GM21737 (cell line): ENCODE measurements at regions not wholly inside any gene's neighbourhood (a gene's known extent, or its start where the extent isn't known, plus 50 kb on each side); places are given as distances from the start of the nearest gene placed in this dataset.
"Not testable (repeated sequence)": the region's sequence is repeated elsewhere in the genome, so short reads cannot be mapped to it uniquely, and the experiment has no call there.

Source experiments
- ATAC-seq: cut with Tn5 transposase; IDR thresholded peaks from one replicate; pipeline ENCODE4 v1.9.1; 2021; ENCODE audit warnings: mild to moderate bottlenecking, moderate library complexity; ENCODE audit not compliant: unreplicated experiment

DNA sequence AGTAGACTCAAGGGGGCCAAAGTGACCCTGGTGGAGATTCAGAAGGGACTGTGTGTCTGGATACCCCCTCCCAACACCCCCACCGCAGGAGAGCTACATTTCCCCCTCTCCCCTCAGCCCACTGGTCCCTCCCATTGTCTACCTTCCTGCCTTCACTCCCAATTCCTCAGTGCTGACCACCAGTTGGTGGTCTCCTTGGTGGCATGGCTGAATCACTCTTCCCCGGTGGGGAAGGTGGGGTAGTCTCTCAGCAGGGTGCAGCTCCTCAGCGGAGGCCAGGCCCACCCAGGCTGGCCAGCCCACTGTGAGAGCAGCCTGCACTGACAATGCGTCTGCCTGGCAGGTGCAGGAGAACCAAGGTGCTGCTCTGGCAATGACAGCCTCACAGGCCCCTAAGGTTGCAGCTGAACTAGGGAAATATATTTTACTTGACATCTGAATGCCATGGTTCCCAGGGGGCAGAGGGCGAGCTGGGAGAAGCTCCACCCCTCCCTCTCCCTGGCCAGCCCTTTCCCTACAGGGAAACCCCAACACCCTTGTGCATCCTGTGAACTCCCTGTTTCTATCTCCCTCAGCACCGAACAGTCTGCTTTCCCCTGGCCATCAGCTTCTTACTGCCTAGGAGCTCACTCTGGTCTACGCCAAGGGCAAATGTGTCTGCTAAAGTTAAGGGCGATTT lies 62.6 kb upstream of the PAX8 start:
- no peak for ATAC-seq

DNA sequence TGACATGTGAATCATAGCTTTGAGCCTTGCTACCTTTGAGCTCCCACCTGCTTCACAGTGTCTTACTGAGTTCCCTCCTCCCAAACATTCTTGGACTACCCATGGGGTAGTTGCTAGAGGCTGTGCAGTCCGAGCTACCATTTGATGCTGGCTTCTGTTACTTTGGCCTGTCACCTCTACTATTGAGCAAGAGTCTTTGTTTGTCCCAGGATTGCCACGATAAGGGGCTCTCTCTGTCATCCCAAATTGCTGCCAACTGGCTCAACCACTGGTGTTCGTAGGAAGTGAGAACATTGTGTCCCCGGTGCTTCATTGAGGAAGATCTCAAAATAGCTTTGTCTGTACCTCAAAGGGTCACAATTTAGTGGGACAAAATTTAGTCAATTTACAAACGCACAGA lies 59.1 kb upstream of the PAX8 start:
- ATAC-seq, result no peak

- not testable (repeated sequence) for ATAC-seq
These were observed 57.3 kb upstream of the PAX8 start for GRCh38 chr2:113336040-113336439.

- ATAC-seq, result no peak
These were observed 55.4 kb upstream of the PAX8 start for GRCh38 chr2:113334147-113334546.

DNA sequence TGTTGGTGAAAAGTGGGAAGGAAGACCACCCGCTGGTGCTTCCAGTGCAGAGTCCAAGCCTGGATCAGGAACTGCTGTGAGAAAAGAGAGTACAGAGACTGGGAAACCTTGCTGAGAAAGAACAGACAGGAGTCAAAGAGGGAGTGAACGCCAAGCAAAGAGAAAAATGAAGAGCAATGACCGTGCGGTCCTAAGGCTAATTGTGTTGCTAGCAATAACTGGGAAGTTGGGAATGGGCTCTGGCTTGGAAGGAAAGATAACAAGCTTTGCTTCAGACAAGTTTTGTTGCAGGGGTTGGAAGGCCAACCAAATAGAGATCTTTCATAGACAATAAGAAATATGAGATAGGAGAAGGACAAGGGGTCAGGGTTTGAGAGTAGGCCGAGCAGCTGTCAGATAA lies 55.0 kb upstream of the PAX8 start:
- not testable (repeated sequence) for ATAC-seq

DNA sequence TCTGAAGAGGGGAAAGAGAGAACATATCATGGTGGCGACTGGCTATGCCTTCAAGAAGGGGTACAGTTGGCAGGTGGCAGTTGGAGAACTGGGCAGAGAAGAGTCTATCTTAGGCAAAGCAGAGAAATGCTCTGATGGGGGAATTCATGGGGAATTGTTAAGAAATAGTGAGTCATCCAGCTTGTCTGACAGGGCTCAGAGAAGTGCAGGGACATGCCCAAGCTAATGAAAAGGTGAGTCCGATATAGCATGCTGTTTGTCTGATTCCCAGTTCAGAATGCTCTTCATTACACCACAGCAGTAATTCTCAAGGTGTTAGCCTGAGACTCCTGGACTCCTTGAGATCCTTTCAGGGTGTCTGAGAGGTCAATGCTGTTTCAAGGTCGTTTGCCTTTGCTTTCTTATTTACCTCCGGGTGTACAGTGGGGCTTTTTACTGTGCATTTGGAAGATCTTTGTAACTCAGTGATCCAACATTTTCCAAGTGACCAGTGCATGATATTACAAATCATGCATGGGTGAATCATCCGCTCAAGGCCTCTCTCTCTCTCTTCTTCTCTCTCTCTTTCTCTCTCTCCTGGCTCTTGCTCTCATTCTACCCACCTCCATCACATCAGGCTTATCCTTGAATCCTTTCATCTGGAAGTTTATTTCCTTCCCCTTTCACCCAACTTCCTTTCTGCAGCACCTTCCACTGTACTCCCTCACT lies 51.5 kb upstream of the PAX8 start:
- not testable (repeated sequence) for ATAC-seq

- not testable (repeated sequence) for ATAC-seq
These were observed 50.3 kb upstream of the PAX8 start for GRCh38 chr2:113328973-113329372.

DNA sequence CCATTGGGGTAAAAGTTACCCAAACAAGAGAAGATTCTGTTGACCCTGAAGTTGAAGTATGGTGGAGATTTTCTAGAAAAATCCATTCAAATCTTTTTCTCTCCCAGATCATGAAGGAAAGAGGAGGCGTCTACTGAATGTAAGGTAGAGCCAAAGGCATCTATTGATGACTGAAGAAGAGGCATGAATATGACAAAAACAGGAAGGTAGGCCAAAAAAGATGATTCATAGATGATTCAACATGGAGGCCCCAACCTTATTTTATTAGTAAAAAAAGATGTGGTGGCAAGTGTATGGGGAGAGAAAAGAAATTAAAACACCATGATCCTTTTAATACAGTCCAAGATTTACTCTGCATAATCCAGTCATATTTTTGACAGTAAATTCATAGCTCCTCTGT lies 49.9 kb upstream of the PAX8 start:
- ATAC-seq, result not testable (repeated sequence)
